ENCODE measurements at regions not wholly inside any gene's neighbourhood (a gene's known extent, or its start where the extent isn't known, plus 50 kb on each side); places are given as distances from the start of the nearest gene placed in this dataset.

- TF ChIP-seq CTCF (IDR thresholded peaks at IDR 0.05; ENCODE audit: low read depth, low read length) (no peak), POLR2A (IDR thresholded peaks at IDR 0.05; ENCODE audit: extremely low read depth, insufficient read length) (no peak), MAX (IDR thresholded peaks at IDR 0.05; ENCODE audit: low read depth, low read length) (no peak)
Measured at GRCh38 chr1:90405726-90406125, 311.4 kb downstream of the BARHL2 start.
